ENCODE measurements at regions not wholly inside any gene's neighbourhood (a gene's known extent, or its start where the extent isn't known, plus 50 kb on each side); places are given as distances from the start of the nearest gene placed in this dataset.

GRCh38 chr12:90871726-90872096 lies 83.3 kb downstream of the CCER1 start:
- TF ChIP-seq, protein P1, sequence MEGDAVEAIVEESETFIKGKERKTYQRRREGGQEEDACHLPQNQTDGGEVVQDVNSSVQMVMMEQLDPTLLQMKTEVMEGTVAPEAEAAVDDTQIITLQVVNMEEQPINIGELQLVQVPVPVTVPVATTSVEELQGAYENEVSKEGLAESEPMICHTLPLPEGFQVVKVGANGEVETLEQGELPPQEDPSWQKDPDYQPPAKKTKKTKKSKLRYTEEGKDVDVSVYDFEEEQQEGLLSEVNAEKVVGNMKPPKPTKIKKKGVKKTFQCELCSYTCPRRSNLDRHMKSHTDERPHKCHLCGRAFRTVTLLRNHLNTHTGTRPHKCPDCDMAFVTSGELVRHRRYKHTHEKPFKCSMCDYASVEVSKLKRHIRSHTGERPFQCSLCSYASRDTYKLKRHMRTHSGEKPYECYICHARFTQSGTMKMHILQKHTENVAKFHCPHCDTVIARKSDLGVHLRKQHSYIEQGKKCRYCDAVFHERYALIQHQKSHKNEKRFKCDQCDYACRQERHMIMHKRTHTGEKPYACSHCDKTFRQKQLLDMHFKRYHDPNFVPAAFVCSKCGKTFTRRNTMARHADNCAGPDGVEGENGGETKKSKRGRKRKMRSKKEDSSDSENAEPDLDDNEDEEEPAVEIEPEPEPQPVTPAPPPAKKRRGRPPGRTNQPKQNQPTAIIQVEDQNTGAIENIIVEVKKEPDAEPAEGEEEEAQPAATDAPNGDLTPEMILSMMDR (IDR thresholded peaks at IDR 0.05), result no peak
- no peak for TF ChIP-seq POLR2A (IDR thresholded peaks at IDR 0.05)
- TF ChIP-seq EP300 (IDR thresholded peaks at IDR 0.05), result no peak
- TF ChIP-seq POLR2AphosphoS5 (IDR thresholded peaks at IDR 0.05), result no peak

Data from stomach (tissue), 4 donors.